ENCODE measurements at regions not wholly inside any gene's neighbourhood (a gene's known extent, or its start where the extent isn't known, plus 50 kb on each side); places are given as distances from the start of the nearest gene placed in this dataset.

GRCh38 chr6:119483908-119484307 lies 134.3 kb upstream of the MAN1A1 start:
- Mint-ChIP-seq H3K36me3 (ENCODE audit: low read depth) (no peaks in the 10 kb centered on the region), H3K9me3 (no peaks in the 10 kb centered on the region), H3K27me3 (ENCODE audit: insufficient read depth, low read depth, poor library complexity) (no peaks in the 10 kb centered on the region), H3K4me3 (no peak overlapping the region), H3K27ac (no peak overlapping the region), H3K4me1 (no peaks in the 10 kb centered on the region)
- no peak overlapping the region for H3K27ac ChIP-seq (ENCODE audit: low read depth)
- no peak overlapping the region for H2AFZ ChIP-seq
- no peaks in the 10 kb centered on the region for H3K4me1 ChIP-seq (ENCODE audit: insufficient read depth)
- no peaks in the 10 kb centered on the region for H3K79me2 ChIP-seq (replicated peaks; ENCODE audit: insufficient read depth)
- no peaks in the 10 kb centered on the region for H3K36me3 ChIP-seq (ENCODE audit: insufficient read depth)
- no peak overlapping the region for H3K4me3 ChIP-seq
- no peaks in the 10 kb centered on the region for H3K27me3 ChIP-seq (ENCODE audit: insufficient read depth)
- DNase-seq (ENCODE audit: low spot score) = no peak
- no peaks in the 10 kb centered on the region for H3F3A ChIP-seq (replicated peaks; ENCODE audit: low read depth)
- no peaks in the 10 kb centered on the region for H4K20me1 ChIP-seq (replicated peaks; ENCODE audit: insufficient read depth)
- TF ChIP-seq REST (IDR thresholded peaks at IDR 0.05; ENCODE audit: unreplicated experiment) = no peak
- no peak for TF ChIP-seq CREB1 (CRISPR knock-in tag; IDR thresholded peaks at IDR 0.05; ENCODE audit: low read depth)
- TF ChIP-seq POLR2AphosphoS5 (IDR thresholded peaks at IDR 0.05; ENCODE audit: low read depth) = no peak
- TF ChIP-seq STAT1 (IDR thresholded peaks at IDR 0.05; ENCODE audit: unreplicated experiment) = no peak
- no peak for TF ChIP-seq JUNB (IDR thresholded peaks at IDR 0.05; ENCODE audit: unreplicated experiment)
- TF ChIP-seq ETS1 (IDR thresholded peaks at IDR 0.05) = no peak
- no peak for TF ChIP-seq ZNF114 (CRISPR knock-in tag; IDR thresholded peaks at IDR 0.05)
- no peak for TF ChIP-seq ZNF331 (CRISPR knock-in tag; IDR thresholded peaks at IDR 0.05; ENCODE audit: low read depth)
- TF ChIP-seq, protein P1, sequence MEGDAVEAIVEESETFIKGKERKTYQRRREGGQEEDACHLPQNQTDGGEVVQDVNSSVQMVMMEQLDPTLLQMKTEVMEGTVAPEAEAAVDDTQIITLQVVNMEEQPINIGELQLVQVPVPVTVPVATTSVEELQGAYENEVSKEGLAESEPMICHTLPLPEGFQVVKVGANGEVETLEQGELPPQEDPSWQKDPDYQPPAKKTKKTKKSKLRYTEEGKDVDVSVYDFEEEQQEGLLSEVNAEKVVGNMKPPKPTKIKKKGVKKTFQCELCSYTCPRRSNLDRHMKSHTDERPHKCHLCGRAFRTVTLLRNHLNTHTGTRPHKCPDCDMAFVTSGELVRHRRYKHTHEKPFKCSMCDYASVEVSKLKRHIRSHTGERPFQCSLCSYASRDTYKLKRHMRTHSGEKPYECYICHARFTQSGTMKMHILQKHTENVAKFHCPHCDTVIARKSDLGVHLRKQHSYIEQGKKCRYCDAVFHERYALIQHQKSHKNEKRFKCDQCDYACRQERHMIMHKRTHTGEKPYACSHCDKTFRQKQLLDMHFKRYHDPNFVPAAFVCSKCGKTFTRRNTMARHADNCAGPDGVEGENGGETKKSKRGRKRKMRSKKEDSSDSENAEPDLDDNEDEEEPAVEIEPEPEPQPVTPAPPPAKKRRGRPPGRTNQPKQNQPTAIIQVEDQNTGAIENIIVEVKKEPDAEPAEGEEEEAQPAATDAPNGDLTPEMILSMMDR (conservative IDR thresholded peaks at IDR 0.05; ENCODE audit: low read depth in 2 of 2) = no peak
- no peak for TF ChIP-seq ZNF462 (CRISPR knock-in tag; IDR thresholded peaks at IDR 0.05)
- H3K9me2 ChIP-seq (ENCODE audit: insufficient read depth) = no peaks in the 10 kb centered on the region
- no peak for ATAC-seq
- no peak overlapping the region for H3K4me2 ChIP-seq
